WTC11 (cell line): ENCODE measurements at regions not wholly inside any gene's neighbourhood (a gene's known extent, or its start where the extent isn't known, plus 50 kb on each side); places are given as distances from the start of the nearest gene placed in this dataset.

Experiments used
- ATAC-seq: fragments of 200-7000 bp; cut with Tn5 transposase; 2 replicates; pipeline ENCODE4 v1.10.0; 2021; ENCODE audit warnings: mild to moderate bottlenecking, moderate library complexity
- CTCF ChIA-PET: fragments of 300-600 bp; sonication (Branson Sonifier 250); formaldehyde crosslinking; loops from one replicate; lab custom pipeline; 2021; ENCODE audit warnings: antibody characterized with exemption; lab: Charles Lee
- POLR2A ChIA-PET: fragments of 350-600 bp; sonication (Branson Sonifier 250); formaldehyde crosslinking; loops from one replicate; lab custom pipeline; 2021; ENCODE audit warnings: antibody characterized with exemption; lab: Charles Lee
- DNase-seq: peaks from one replicate; pipeline ENCODE4 v3.0.0; 2021; ENCODE audit warnings: low spot score
- H3K27ac Mint-ChIP-seq: 2 replicates; pipeline ENCODE4 v1.8.0; 2021; ENCODE audit warnings: mixed read lengths
- H3K27me3 Mint-ChIP-seq: 2 replicates; pipeline ENCODE4 v1.8.0; 2021; ENCODE audit warnings: low read depth, mild to moderate bottlenecking, moderate library complexity, mixed read lengths
- H3K36me3 Mint-ChIP-seq: 2 replicates; pipeline ENCODE4 v1.8.0; 2021; ENCODE audit warnings: mixed read lengths
- H3K4me1 Mint-ChIP-seq: 2 replicates; pipeline ENCODE4 v1.8.0; 2022; ENCODE audit warnings: mixed read lengths
- H3K4me3 Mint-ChIP-seq: 2 replicates; pipeline ENCODE4 v1.8.0; 2021; ENCODE audit warnings: mild to moderate bottlenecking, moderate library complexity, mixed read lengths
- H3K9me3 Mint-ChIP-seq: 2 replicates; pipeline ENCODE4 v1.8.0; 2021; ENCODE audit warnings: mixed read lengths
- ATF1 ChIP-seq: sonication (generic); formaldehyde crosslinking; IDR thresholded peaks from 2 replicates; pipeline ENCODE4 v1.8.1; 2023; ENCODE audit warnings: mild to moderate bottlenecking, moderate library complexity, missing genetic modification reagents
- ATF2 ChIP-seq: sonication (generic); formaldehyde crosslinking; IDR thresholded peaks from 2 replicates; pipeline ENCODE4 v1.8.1; 2022; ENCODE audit warnings: low read depth, missing genetic modification reagents, borderline replicate concordance
- ATF6 ChIP-seq: sonication (generic); formaldehyde crosslinking; IDR thresholded peaks from 2 replicates; pipeline ENCODE4 v1.8.1; 2023; ENCODE audit warnings: mild to moderate bottlenecking, missing genetic modification reagents
- E2F1 ChIP-seq: sonication (generic); formaldehyde crosslinking; IDR thresholded peaks from 2 replicates; pipeline ENCODE4 v1.8.0; 2022; ENCODE audit warnings: mild to moderate bottlenecking, missing genetic modification reagents
- ERG ChIP-seq: fragments of 250-450 bp; sonication (Bioruptor Pico); IDR thresholded peaks from 2 replicates; pipeline ENCODE4 v1.8.0; 2021; ENCODE audit warnings: mild to moderate bottlenecking
- ESRRA ChIP-seq: sonication (generic); formaldehyde crosslinking; IDR thresholded peaks from 2 replicates; pipeline ENCODE4 v1.8.1; 2022; ENCODE audit warnings: mild to moderate bottlenecking, missing genetic modification reagents, borderline replicate concordance
- FOXP4 ChIP-seq: sonication (generic); formaldehyde crosslinking; IDR thresholded peaks from 2 replicates; pipeline ENCODE4 v1.8.0; 2022; ENCODE audit warnings: mild to moderate bottlenecking, missing genetic modification reagents
- GABPB1 ChIP-seq: sonication (generic); formaldehyde crosslinking; IDR thresholded peaks from 2 replicates; pipeline ENCODE4 v1.8.1; 2023; ENCODE audit warnings: mild to moderate bottlenecking, missing genetic modification reagents
- GRHL2 ChIP-seq: fragments of 250-450 bp; sonication (Bioruptor Pico); IDR thresholded peaks from 2 replicates; pipeline ENCODE4 v1.8.0; 2022; ENCODE audit warnings: mild to moderate bottlenecking, moderate library complexity; ENCODE audit not compliant: insufficient replicate concordance, severe bottlenecking
- PRRX2 ChIP-seq: fragments of 250-450 bp; sonication (Bioruptor Pico); IDR thresholded peaks from 2 replicates; pipeline ENCODE4 v1.8.0; 2021; ENCODE audit warnings: mild to moderate bottlenecking
- SMAD3 ChIP-seq: sonication (generic); formaldehyde crosslinking; IDR thresholded peaks from 2 replicates; pipeline ENCODE4 v1.8.0; 2022; ENCODE audit warnings: missing genetic modification reagents, mild to moderate bottlenecking, borderline replicate concordance
- SMAD4 ChIP-seq: sonication (generic); formaldehyde crosslinking; IDR thresholded peaks from 2 replicates; pipeline ENCODE4 v1.8.0; 2022; ENCODE audit warnings: mild to moderate bottlenecking, missing genetic modification reagents
- STAT6 ChIP-seq: sonication (generic); formaldehyde crosslinking; conservative IDR thresholded peaks from 2 replicates; pipeline ENCODE4 v1.8.1; 2023; ENCODE audit warnings: mild to moderate bottlenecking, low read depth, missing genetic modification reagents, moderate library complexity
- USF2 ChIP-seq: sonication (generic); formaldehyde crosslinking; IDR thresholded peaks from 2 replicates; pipeline ENCODE4 v1.8.1; 2023; ENCODE audit warnings: mild to moderate bottlenecking, missing genetic modification reagents, moderate library complexity
- ZNF121 ChIP-seq: sonication (generic); formaldehyde crosslinking; IDR thresholded peaks from 2 replicates; pipeline ENCODE4 v1.8.0; 2023; ENCODE audit warnings: missing genetic modification reagents
- ZNF396 ChIP-seq: fragments of 250-450 bp; sonication (Bioruptor Pico); IDR thresholded peaks from 2 replicates; pipeline ENCODE4 v1.8.0; 2021; ENCODE audit warnings: mild to moderate bottlenecking, moderate library complexity, borderline replicate concordance
- ZNF416 ChIP-seq: fragments of 250-450 bp; sonication (Bioruptor Pico); IDR thresholded peaks from 2 replicates; pipeline ENCODE4 v1.9.0; 2021; ENCODE audit warnings: mild to moderate bottlenecking, inconsistent platforms
- ZNF532 ChIP-seq: fragments of 250-450 bp; sonication (Bioruptor Pico); IDR thresholded peaks from 2 replicates; pipeline ENCODE4 v1.9.0; 2021; ENCODE audit warnings: mild to moderate bottlenecking, borderline replicate concordance
- ZNF671 ChIP-seq: fragments of 250-450 bp; sonication (Bioruptor Pico); IDR thresholded peaks from 2 replicates; pipeline ENCODE4 v1.8.0; 2021; ENCODE audit warnings: mild to moderate bottlenecking

GRCh38 chr3:59422312-59422711 lies 372.5 kb upstream of the CFAP20DC start:
- no peak overlapping the region for H3K4me3 Mint-ChIP-seq
- peaks cover 5% of the 10 kb centered on the region; the same call in 1 of the 2 replicates for H3K27me3 Mint-ChIP-seq
- H3K27ac Mint-ChIP-seq = no peak overlapping the region
- no peaks in the 10 kb centered on the region for H3K9me3 Mint-ChIP-seq
- TF ChIP-seq ZNF416 (CRISPR knock-in tag) (no peak), SMAD4 (CRISPR knock-in tag) (no peak), ATF6 (CRISPR knock-in tag) (no peak), ZNF396 (CRISPR knock-in tag) (no peak), ATF2 (CRISPR knock-in tag) (no peak), USF2 (CRISPR knock-in tag) (no peak), ESRRA (CRISPR knock-in tag) (no peak), E2F1 (CRISPR knock-in tag) (no peak), SMAD3 (CRISPR knock-in tag) (no peak), ERG (no peak), STAT6 (CRISPR knock-in tag) (no peak), ATF1 (CRISPR knock-in tag) (no peak), FOXP4 (CRISPR knock-in tag) (no peak)
- TF ChIP-seq, all 79 proteins: peak for 0
- CTCF ChIA-PET = no interaction called here
- POLR2A ChIA-PET = no interaction called here
- DNase-seq (no peak), ATAC-seq (no peak)
- H3K4me1 Mint-ChIP-seq = no peaks in the 10 kb centered on the region
- H3K36me3 Mint-ChIP-seq = no peaks in the 10 kb centered on the region

- H3K4me3 Mint-ChIP-seq = no peak overlapping the region
- TF ChIP-seq GABPB1 (CRISPR knock-in tag) = no peak
- no peak for TF ChIP-seq ZNF671 (CRISPR knock-in tag)
- TF ChIP-seq GRHL2 = no peak
- TF ChIP-seq ZNF121 (CRISPR knock-in tag) = no peak
- no peak for TF ChIP-seq PRRX2 (CRISPR knock-in tag)
- TF ChIP-seq ZNF532 (CRISPR knock-in tag) = no peak
Observed at GRCh38 chr3:59418836-59419235, 369.0 kb upstream of the CFAP20DC start.

More at GRCh38 chr3:59418836-59419235, 369.0 kb upstream of the CFAP20DC start:
- ChIA-PET CTCF (interaction anchor here (0.5 kb wide), 1 partner anchor 91 kb away, joined by 4 read pairs; no protein-coding TSS in a partner anchor), POLR2A (no interaction called here)
- Mint-ChIP-seq H3K9me3 (0 out of 2 replicates have a peak, but pooled peaks cover 4% of the 10 kb centered on the region), H3K4me1 (no peaks in the 10 kb centered on the region), H3K36me3 (no peaks in the 10 kb centered on the region), H3K27me3 (peaks cover 5% of the 10 kb centered on the region; the same call in 1 of the 2 replicates), H3K27ac (no peak overlapping the region)
- no peak for ATAC-seq
- no peak for DNase-seq
